NCI-H69 (cell line): ENCODE measurements at regions not wholly inside any gene's neighbourhood (a gene's known extent, or its start where the extent isn't known, plus 50 kb on each side); places are given as distances from the start of the nearest gene placed in this dataset.
"Not testable (repeated sequence)": the region's sequence is repeated elsewhere in the genome, so short reads cannot be mapped to it uniquely, and the experiment has no call there.

ENCODE experiments used
- DNase-seq: peaks from one replicate; lab custom pipeline; 2025; lab: John Stamatoyannopoulos, UW

DNA sequence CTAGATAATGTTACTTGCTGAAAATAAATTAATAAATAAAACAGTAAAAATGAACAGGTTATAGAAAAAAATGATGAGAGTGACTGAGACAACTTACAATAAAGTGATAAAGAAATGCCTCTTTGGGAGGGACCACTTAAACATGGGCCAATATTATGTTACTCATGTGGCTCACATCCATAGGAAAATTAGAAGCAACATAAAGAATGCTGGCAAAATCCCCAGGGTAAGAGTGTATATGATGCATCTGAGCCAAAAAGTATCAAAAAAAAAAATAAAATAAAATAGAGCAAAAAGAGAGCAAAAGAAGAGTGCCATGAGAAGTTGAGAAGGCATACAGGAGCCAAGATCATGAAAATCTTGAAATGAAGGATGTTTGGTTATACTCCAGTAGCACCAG, 818.0 kb downstream of the LTN1 start:
- DNase-seq = no peak

DNA sequence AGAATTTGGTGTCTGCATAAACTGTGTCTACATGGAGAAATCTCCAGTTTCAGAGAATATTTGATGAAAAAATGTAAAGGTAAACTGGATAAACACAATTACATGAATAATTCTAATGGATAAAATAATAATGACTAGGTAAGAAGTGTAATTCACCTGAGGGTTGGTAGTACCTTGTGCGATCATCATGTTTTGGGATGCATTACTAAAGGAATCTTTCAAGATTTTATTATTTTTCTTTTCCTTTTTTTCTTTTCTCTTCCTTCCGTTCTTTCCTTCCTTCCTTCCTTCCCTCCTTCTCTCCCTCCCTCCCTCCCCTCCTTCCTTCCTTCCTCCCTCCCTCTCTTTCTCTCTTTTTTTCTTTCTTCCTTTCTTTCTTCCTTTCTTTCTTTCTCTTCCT, 818.7 kb downstream of the LTN1 start:
- no peak for DNase-seq

DNA sequence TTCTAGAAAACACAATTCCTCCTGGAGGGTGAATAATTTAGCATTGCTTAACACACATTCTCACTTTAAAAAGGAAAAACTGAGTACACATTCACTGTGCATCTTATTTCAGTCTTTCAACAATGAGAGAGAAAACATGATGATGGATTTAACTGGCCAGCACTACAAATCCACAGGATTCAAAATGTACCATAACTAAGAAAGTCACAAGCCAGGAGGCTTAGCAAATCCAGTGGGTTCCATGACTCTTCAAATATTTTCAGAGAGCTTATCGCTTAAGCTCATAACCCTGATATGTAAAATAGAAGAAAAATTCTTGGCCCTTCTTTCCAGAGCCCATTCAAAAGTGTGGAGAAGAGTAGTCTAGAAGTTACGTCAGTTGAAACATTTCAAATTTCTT, 820.3 kb downstream of the LTN1 start:
- no peak for DNase-seq

DNA sequence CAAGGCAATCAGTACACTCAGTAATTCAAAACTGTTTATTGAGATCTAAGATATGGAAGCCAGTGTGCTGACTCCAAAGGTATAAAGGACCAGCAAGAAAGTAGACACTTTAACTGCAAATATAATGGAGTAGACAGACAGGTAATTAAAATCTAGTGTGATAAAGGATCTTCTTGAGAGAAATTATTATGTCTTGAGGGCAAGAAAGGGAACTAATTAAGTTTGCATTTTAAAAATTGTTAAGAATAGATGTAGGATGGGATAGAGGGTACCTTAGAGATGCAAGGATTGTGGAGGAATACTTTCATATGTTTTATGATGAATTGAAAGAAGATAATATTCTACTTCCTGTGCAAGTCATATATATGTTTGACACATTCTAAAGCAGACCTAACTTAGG, 825.3 kb downstream of the LTN1 start:
- DNase-seq = no peak

DNA sequence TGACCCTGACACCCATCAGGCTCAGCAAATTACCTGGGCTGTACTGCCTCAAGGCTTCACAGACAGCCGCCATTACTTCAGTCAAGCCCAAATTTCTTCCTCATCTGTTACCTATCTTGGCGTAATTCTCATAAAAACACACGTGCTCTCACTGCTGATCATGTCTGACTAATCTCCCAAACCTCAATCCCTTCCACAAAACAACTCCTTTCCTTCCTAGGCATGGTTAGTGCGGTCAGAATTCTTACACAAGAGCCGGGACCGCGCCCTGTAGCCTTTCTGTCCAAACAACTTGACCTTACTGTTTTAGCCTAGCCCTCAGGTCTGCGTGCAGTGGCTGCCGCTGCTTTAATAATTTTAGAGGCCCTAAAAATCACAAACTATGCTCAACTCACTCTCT, 828.2 kb downstream of the LTN1 start:
- not testable (repeated sequence) for DNase-seq

DNA sequence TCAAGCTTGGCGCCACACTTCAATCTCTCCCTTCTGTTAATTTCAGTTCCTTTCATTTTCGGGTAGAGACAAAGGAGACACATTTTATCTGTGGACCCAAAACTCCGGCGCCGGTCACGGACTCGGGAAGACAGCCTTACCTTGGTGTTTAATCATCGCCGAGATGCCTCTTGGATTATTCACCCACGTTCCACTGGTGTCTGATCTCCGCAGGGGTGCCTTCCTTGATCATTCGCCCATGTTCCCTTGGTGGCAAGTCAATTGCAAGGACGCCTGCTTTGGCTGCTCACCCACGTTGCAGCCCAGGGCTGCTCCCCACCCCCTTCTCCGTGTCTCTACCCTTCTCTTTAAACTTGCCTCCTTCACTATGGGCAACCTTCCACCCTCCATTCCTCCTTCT, 830.6 kb downstream of the LTN1 start:
- DNase-seq = not testable (repeated sequence)

DNA sequence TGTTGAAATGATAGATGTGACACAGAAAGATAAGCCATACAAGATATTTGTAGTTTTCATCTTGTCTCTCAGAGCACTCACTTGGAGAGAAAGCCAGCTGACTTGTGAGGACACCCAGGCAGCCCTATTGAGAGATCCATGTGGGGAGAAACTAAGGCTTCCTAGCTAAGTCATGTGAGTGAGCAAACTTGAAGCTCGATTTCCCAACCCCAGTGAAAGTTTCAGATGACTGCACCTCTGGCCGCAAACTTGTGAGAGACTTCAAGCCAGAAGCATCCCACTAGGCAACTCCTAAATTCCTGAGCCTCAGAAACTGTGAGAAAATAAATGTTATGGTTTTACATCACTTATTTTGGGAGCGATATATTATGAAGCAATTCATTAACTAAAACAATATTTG, 832.3 kb downstream of the LTN1 start:
- no peak for DNase-seq

DNA sequence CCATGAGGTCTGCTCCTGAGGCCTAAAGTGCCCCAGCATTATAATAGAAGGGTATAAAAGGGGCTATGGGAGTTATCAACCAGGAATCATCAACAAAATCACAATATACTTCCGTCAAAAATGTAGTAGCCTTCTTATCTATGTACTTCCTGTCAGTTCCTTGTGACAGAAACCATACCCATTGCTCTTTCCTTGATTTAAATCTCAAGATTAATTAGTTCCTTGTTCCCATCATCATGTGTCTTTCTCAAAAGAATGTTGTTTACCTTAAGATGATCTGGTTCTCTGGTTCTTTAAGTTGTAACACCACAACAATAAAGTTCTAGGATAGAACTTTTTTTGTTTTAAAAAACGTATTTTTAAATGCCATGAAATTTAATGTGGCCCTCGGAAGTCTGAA, 833.3 kb downstream of the LTN1 start:
- DNase-seq = no peak

DNA sequence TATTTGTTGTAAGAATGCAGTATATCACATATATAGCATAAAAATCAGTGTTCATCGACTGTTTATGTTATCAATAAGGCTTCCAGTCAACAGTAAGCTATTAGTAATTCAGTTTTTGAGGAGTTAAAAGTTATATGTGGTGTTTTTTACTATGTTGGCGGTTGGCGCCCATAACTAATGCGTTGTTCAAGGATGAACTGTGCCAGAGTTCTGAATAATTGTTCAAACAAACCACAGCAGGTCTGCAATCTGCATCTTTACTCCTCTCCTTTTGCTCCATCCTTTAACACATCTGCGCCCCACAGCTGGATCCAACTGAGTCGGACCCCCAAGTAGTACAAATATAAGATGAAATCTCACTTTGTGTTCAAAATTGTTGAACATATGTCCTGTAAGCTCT, 836.1 kb downstream of the LTN1 start:
- no peak for DNase-seq

DNA sequence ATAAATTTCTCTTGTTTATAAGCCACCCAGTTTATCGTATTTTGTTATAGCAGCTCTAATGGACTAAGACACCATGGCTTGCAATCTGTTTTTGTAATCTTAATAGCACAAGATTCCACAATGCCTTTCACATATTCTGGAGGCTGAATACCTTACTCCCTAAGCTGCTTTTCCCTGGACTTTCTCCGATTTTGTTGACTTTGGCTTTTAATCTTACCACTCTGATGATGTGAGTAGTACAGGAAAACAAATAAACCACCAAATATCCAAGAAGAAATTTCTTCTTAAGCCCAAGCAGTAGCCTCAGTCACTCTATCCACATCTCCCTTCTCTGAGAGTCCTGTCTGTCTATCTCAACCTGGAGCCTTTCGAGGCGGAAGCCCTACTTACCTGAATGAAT, 838.6 kb downstream of the LTN1 start:
- DNase-seq = no peak

DNA sequence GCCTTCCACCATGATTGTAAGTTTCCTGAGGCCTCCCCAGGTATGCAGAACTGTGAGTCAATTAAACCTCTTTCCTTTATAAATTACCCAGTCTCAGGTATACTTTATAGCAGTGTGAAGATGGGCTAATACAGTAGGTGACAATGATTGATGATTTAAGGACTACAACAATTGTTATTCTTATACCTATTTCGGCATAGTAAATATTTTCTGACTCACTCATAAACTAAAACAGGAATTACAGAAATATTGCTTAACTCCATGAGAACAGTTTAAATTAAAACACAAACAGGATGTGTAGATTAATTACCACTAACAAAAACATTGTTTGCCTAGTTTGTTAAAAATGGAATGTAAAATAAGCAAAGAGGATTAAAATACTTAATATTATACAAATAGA, 839.9 kb downstream of the LTN1 start:
- DNase-seq = no peak

DNA sequence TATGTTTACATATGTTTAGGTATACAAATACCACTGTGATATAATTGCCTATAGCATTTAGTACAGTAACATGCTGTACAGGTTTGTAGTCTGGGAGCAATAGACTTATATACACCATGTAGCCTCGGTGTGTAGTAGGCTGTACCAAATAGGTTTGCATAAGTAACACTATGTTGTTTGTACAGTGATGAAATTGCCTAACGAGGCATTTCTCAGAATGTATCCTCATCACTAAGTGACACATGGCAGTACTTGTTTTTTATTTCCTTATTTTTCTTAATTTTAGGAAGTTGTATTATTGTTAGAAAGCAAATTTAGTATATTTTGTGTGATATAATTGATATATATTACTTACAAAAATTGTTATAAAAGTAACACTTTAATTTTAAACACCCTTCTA, 840.9 kb downstream of the LTN1 start:
- no peak for DNase-seq

DNA sequence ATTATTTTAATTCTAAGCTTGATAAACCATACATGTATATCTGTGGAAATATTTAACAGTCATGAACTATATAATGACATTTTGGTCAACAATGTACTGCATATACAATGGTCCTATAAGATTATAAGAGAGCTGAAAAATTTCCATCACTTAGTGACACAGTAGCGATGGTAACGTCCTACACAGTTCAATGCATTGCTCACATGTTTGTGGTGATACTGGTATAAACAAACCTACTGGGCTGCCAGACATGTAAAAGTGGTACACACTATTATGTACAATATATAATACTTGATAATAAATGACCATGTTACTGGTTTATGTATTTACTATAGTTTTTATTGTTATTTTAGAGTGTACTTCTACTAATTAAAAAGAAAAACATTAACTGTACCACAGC, 841.9 kb downstream of the LTN1 start:
- DNase-seq = no peak

DNA sequence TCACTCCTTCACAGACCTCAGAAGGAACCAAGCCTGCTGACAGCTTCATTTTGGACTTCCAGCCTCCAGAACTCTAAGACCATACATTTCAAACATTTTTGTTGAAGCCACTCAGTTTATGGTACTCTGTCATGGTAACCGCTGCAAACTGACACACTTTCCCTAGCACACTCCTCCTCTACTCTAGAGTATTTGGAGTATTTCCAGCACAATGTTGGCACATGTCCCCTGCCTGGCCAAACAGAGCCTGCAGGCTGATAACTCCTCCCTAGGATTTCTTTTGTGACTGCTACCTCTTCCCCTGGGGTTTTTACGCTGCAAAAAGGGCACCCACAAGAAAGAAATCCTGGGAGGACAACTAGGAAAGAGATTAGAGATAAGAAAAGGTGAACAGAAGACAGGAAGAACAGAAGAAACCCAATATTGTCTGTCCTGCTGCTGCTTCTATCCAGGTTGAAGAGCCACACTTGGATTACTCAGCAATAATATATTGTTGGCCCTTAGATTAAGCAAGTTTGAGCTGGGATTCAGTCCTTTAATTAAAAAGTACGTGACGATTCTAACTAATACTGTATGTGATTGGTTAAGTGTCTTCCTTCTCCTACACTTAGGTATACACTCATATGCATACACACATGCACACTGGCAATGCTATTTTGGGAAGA, 844.1 kb downstream of the LTN1 start:
- no peak for DNase-seq

DNA sequence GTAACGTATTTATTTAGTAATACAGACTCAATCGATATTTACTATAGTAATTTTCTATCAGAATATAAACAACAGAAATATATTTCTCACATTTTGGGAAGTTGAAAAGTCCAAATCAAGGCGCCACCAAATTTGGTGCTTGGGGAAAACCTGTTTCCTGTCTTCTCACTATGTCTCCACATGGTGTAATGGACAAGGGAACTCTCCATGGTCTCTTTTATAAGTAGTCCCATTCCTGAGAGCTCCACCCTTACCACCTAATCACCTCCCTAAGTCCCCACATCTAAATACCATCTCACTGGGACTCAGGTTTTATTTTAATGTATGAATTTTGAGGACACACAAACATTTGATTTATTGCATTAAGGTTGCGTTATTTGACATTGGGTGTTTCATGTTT, 848.0 kb downstream of the LTN1 start:
- DNase-seq = no peak

DNA sequence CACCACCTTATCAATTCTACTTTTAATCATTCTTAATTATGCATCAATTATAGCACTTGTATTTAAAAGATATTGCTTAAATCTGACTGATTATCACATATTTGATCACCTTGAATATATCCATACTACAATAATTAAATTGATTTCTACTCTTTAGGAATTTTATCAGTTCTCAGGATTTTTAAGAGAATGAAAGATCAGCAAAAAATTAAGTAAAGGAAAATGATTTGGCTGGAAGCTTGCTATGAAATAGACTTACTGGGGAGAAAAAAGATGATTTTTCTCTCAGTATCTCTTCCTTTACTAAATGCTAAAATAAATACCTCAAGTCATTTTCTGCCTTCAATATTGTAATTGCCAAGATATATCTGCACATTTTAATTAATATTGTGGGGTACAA, 848.6 kb downstream of the LTN1 start:
- no peak for DNase-seq

DNA sequence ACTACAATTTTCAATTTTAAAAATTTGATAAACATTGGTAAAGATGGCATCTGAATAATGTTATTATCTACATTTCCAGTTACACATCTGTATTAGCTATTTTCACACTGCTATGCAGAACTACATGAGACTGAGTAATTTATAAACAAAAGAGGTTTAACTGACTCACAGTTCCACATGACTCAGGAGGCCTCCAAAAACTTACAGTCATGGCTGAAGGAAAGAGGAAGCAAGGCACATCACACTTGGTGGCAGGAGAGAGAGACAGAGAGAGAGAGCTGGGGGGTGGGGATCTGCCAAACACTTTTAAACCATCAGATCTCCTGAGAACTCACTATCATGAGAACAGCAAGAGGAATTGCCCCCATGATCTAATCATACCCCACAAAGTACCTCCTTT, 850.0 kb downstream of the LTN1 start:
- DNase-seq = no peak

DNA sequence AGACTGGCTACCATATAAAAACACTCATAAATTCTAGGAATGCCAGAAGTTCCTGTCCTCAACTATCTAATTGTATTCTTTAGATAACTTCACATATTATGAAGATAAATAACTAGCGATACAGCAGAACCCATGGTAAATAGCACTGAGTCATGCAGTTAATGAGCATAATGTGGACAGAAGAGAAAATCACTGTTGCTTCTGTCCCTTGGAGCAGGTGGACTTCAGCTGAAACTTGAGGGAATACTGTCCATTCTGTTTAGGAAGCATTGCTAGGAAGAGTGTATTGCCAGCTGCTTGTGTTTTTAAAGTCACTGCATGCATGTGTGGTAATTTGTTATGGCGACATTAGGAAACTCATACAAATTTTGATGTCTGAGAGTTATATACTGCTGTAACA, 854.4 kb downstream of the LTN1 start:
- no peak for DNase-seq

DNA sequence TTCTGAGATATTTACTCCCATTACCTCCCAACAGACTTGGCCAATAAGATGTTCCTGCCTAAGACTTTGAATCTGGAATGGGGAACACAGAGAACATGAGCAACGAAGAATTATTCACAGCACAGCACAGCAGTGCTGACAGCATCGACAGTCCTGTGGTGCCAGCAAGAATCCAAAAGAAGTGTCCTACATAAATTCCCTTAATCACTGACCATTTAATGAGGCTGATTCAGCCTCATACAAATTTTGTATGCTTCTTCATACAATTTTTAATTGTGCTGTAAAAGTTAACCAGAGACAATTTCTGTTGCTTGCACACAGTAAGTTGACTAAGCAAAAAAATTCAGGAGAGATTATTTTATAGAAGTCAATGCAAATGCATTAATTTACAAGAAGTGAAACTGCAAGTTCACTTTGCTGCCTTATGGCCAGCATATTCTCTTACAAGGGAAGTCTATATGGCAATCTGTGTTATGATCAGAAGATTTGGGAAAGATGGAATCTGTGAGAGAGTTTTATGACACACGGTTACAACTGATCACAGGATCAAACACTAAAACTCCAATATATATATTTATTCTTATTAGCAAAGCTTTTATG, 855.9 kb downstream of the LTN1 start:
- no peak for DNase-seq

DNA sequence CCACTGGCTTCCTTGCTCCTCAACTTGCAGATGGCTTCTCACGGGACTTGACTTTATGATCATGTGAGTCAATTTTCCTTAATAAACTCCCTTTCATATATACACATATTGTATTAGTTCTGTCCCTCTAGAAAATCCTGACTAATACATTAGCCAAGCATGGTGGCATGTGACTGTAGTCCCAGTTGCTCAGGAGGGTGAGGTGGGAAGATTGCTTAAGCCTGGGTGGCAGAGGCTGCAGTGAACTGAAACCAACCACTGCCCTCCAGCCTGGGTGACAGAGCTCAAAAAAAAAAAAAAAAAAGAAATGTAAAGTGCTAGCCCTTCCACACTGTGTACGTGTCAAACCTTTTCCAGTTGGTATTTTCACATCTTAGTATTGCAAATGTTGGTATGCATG, 857.0 kb downstream of the LTN1 start:
- DNase-seq = no peak

DNA sequence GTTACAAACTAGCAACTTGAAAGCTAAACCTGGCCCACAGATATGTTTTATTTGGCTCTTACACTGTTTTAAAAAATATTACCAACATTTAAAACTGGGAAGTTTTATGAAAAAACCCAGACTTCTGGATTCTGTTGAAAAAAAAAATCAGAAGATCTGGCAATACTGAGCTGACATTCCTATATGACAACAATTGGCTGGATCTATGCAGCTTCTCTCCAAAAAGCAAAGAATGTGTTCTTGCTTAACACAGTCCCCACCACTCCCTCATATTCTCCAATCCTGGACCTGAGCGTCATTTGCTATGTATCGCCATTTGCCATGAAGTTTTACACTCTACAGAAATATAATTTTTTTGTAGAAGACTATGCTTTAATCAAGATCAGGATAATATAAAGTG, 859.6 kb downstream of the LTN1 start:
- no peak for DNase-seq

DNA sequence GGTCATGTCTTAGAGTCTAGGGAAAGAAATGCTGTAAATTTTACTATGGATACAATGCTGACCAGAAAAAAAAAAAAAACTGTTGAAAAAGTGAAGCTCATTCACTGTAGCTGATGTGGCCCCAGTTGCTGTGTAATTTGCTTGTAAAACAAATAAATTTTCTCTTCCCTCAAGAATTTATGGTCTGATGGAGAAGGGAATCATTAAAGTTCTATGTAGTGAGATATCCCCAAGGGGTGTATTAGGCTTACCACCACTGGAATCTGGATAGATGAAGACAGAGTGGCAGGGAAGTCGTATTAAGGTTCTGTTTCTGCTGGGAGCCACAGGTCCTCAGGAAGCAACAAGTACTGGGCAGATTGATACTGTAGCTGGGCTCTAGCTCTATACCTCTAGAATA, 860.0 kb downstream of the LTN1 start:
- DNase-seq = no peak

DNA sequence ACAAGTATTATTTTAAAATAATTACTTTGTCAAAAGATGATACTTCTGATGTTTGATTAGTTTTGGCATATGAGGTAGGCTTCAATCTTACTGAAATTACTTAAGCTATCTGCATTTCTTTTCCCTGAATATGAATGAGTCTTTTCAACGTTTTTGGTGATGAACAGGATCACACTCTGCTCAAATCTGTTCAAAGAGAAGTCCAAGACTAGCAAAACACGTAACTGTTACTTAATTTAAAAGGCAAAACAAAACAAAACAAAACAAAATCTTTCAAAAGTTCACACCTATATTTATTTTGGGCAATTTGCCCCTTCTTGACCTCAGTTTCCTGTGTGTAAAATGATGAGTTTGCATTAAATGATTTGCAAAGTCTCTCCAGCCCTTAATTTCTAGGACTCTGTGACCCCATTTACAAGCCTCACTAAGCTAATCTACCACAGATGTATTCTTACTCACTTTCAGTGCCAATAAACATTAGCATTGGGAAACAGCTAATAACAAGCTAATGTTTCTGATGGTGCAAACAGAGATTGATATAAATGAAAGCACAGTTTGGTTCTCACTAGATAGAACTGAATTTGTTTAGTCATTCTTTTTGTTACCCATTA, 865.4 kb downstream of the LTN1 start:
- no peak for DNase-seq
